ENCODE measurements at regions not wholly inside any gene's neighbourhood (a gene's known extent, or its start where the extent isn't known, plus 50 kb on each side); places are given as distances from the start of the nearest gene placed in this dataset.

DNA sequence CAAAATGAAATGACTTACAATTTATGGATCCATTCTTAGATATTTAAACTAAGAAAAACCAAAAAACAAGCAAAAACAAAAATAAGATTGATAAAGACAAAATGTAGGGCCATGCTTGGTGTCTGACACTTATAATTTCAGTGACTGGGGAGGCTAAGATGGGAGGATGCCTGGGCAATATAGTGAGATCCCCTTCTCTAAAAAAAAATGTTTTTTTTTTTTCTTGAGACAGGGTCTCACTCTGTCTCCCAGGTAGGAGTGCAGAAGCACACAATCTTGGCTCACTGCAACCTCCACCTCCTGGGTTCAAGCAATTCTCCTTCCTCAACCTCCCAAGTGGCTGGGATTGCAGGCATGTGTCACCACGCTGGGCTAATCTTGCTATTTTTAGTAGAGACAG, 92.4 kb downstream of the HFE start:
- Histone ChIP-seq H3K27me3 (no peaks in the 10 kb centered on the region), H3K4me3 (no peak overlapping the region), H3K36me3 (no peaks in the 10 kb centered on the region), H3K9me3 (no peaks in the 10 kb centered on the region), H3K27ac (no peak overlapping the region), H3K4me1 (peaks cover 0 to 6% of the 10 kb centered on the region in 2 donors)
- DNase-seq (ENCODE audit: low spot score), result no peak
- TF ChIP-seq, protein P1, sequence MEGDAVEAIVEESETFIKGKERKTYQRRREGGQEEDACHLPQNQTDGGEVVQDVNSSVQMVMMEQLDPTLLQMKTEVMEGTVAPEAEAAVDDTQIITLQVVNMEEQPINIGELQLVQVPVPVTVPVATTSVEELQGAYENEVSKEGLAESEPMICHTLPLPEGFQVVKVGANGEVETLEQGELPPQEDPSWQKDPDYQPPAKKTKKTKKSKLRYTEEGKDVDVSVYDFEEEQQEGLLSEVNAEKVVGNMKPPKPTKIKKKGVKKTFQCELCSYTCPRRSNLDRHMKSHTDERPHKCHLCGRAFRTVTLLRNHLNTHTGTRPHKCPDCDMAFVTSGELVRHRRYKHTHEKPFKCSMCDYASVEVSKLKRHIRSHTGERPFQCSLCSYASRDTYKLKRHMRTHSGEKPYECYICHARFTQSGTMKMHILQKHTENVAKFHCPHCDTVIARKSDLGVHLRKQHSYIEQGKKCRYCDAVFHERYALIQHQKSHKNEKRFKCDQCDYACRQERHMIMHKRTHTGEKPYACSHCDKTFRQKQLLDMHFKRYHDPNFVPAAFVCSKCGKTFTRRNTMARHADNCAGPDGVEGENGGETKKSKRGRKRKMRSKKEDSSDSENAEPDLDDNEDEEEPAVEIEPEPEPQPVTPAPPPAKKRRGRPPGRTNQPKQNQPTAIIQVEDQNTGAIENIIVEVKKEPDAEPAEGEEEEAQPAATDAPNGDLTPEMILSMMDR (IDR thresholded peaks at IDR 0.05), result no peak

DNA sequence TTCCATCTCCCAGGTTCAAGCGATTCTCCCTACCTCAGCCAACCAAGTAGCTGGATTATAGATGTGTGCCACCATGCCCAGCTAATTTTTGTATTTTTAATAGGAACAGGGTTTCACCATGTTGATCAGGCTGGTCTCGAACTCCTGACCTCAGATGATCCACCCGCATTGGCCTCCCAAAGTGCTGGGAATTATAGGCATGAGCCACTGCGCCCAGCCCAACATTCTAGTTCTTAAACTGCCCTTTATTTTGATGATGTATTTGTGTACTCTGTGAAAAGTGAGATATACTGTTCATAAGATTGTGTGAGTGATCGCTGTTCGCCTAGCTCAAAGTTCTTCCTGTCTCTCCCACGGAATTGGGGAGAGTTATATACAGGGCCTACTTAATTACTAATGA, 93.1 kb downstream of the HFE start:
- no peak for DNase-seq (ENCODE audit: low spot score)
- H3K4me1 ChIP-seq, result peaks cover 0 to 6% of the 10 kb centered on the region in 2 donors
- no peak overlapping the region for H3K27ac ChIP-seq
- no peaks in the 10 kb centered on the region for H3K27me3 ChIP-seq
- no peaks in the 10 kb centered on the region for H3K36me3 ChIP-seq
- TF ChIP-seq, protein P1 (IDR thresholded peaks at IDR 0.05), result no peak
- no peak overlapping the region for H3K4me3 ChIP-seq
- no peaks in the 10 kb centered on the region for H3K9me3 ChIP-seq

DNA sequence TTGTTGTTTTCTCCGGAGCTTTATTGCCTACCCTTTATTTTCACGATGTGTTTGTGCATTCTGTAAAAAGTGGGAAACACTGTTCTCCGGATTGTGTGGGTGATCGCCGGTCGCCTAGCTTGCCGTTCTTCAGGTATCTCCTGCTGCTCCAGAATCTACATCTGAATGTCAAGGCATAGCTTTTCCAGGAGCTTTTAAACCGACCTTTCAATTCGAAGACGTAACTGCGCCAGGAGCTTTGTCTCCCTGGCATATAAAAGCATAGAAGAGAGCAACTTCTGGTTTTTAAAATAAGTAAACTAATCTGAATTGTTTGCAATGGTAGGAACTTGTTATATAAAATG, 96.0 kb downstream of the HFE start:
- peak overlapping the region; percentile 42 to 59 for H3K4me3 ChIP-seq
- no peaks in the 10 kb centered on the region for H3K27me3 ChIP-seq
- no peaks in the 10 kb centered on the region for H3K9me3 ChIP-seq
- H3K4me1 ChIP-seq, result peaks cover 0 to 10% of the 10 kb centered on the region in 2 donors
- no peak for DNase-seq (ENCODE audit: low spot score)
- peak overlapping the region; percentile 81 for H3K27ac ChIP-seq
- no peaks in the 10 kb centered on the region for H3K36me3 ChIP-seq
- TF ChIP-seq, protein P1 (IDR thresholded peaks at IDR 0.05), result no peak

- H3K4me1 ChIP-seq, result peaks cover 0 to 16% of the 10 kb centered on the region in 2 donors
- no peaks in the 10 kb centered on the region for H3K27me3 ChIP-seq
- no peaks in the 10 kb centered on the region for H3K9me3 ChIP-seq
- peak overlapping the region; percentile 42 to 59 for H3K4me3 ChIP-seq
- H3K36me3 ChIP-seq, result no peaks in the 10 kb centered on the region
- TF ChIP-seq, protein P1 (IDR thresholded peaks at IDR 0.05), result no peak
- peak overlapping the region; percentile 81 for H3K27ac ChIP-seq
- DNase-seq (ENCODE audit: low spot score), result peak; percentile 82
Measured at GRCh38 chr6:26183581-26184366, 96.5 kb downstream of the HFE start.

DNA sequence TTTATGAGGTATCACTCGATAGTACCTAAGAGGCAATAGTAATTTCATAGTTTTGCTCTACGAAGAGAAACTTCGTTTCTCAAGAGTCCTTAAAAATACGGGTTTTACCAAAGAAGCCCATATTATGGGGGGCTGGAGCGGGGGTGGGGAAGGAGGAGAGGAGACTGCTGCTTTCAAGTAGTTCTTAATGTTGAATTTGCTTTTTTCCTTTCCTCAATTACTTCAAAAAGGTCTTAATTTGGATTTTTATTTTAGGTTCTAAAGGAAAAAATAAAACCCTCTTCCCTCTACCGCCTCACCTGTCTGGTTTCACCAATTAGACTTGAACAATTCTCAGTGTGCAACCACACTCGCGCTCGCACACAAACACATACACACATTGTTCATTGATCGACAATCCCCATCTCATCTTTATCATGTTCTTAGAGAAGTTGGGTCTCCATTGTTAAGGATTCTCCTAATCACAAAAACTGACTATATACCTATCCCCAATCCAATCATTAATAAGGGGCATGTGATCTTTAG, 97.2 kb downstream of the HFE start:
- Histone ChIP-seq H3K4me1 (peaks cover 0 to 17% of the 10 kb centered on the region in 2 donors), H3K36me3 (no peaks in the 10 kb centered on the region), H3K9me3 (no peaks in the 10 kb centered on the region), H3K4me3 (peak overlapping the region; percentile 42 to 59), H3K27me3 (no peaks in the 10 kb centered on the region), H3K27ac (peak overlapping the region; percentile 81)
- no peak for DNase-seq (ENCODE audit: low spot score)
- TF ChIP-seq, protein P1 (IDR thresholded peaks at IDR 0.05), result no peak

All from right atrium auricular region (tissue), 2 donors.